Adrenal gland (tissue), 9 donors: ENCODE measurements at regions not wholly inside any gene's neighbourhood (a gene's known extent, or its start where the extent isn't known, plus 50 kb on each side); places are given as distances from the start of the nearest gene placed in this dataset.

Experiments used
- DNase-seq, 7 donors: peaks; one replicate each; pipeline ENCODE4 v3.0.0-alpha.2; 2019 to 2020
- H3K27ac ChIP-seq, 5 donors: fragments of 200-600 bp; sonication (generic) in 4 of 5; 1 replicate in 3 of 5; 2 replicates in 2 of 5; pipeline versions ENCODE4 v1.5.1 to v1.8.0; 2016 to 2020; ENCODE audit warnings: mild to moderate bottlenecking in 1 of 5
- H3K27me3 ChIP-seq: fragments of 200-600 bp; 2 replicates; pipeline ENCODE4 v1.8.0; 2021
- H3K36me3 ChIP-seq, 2 donors: fragments of 200-600 bp; replicated peaks in 1 of 2; 1 replicate in 1 of 2; 2 replicates in 1 of 2; pipeline versions ENCODE4 v1.5.1 to v1.8.0; 2018 to 2022
- H3K4me1 ChIP-seq, 2 donors: fragments of 200-600 bp; replicated peaks in 1 of 2; 1 replicate in 1 of 2; 2 replicates in 1 of 2; pipeline versions ENCODE4 v1.5.1 to v1.8.0; 2018 to 2021
- H3K4me3 ChIP-seq, 4 donors: fragments of 200-600 bp; sonication (generic) in 3 of 4; one replicate each; pipeline ENCODE4 v1.5.1; 2016 to 2018
- H3K9me3 ChIP-seq, 3 donors: fragments of 200-600 bp; sonication (generic) in 1 of 3; replicated peaks in 1 of 3; 1 replicate in 2 of 3; 2 replicates in 1 of 3; pipeline versions ENCODE4 v1.5.1 to v1.8.0; 2016 to 2021
- POLR2A ChIP-seq, 2 donors: fragments of 450-650 bp; IDR thresholded peaks; one replicate each; pipeline ENCODE4 v1.6.1; 2017; ENCODE audit warnings: antibody characterized with exemption in 2 of 2, mild to moderate bottlenecking in 2 of 2, moderate library complexity in 1 of 2
- WGBS, 4 donors: extraction: QIAGEN DNeasy Blood & Tissue Kit in 2 of 4; methylation state at CpG; one replicate each; pipeline versions ENCODE4 v1.1.5 to v1.1.7; 2013 to 2017; 5-methylcytosine and 5-hydroxymethylcytosine counted together
- intact Hi-C, 2 donors: fragments of 100-400 bp; cut with DNase I; formaldehyde crosslinking; loops; one replicate each; pipeline versions ENCODE4 v1.14.1 to v1.15.0; 2022 to 2023
- TF ChIP-seq, protein P1 (sequence below), 6 experiments: fragments of 450-650 bp in 4 of 6; fragments of 200-600 bp in 2 of 6; sonication (generic) in 1 of 6; IDR thresholded peaks; 1 replicate in 5 of 6; 2 replicates in 1 of 6; pipeline versions ENCODE4 v1.5.1 to v1.8.0; 2016 to 2021; ENCODE audit warnings: antibody characterized with exemption in 6 of 6, mild to moderate bottlenecking in 2 of 6, moderate library complexity in 1 of 6
- donor health status: healthy with polysubstance abuse.
- donor health status: Bipolar disorder and iron deficiency.
- donor health status: DM: yes; HTN: yes; CAD: no.
- donor health status: DM: no; HTN: no; CAD: no.
- donor health status: DM: no; HTN: no; CAD: no.

DNA sequence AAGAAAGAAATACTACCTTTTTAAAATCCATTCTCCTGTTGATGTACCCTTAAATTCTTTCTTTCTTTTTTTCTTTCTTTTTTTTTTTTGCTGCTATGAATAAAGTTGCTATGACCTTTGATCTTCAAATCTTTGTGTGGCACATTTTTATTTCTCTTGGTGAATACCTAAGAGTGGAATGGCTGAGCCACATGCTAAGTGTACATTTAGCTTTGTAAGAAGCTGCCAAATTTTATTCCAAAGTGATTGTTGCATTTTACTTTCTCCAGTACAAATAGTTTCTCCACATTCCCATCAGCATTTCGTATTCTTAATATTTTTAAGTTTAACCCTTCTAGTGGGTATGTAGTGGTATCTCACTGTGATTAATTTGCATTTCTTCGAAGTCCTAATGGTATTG, 88.8 kb upstream of the RAB27B start:
- Histone ChIP-seq H3K4me3 (no peak overlapping the region), H3K36me3 (no peaks in the 10 kb centered on the region), H3K4me1 (no peaks in the 10 kb centered on the region), H3K9me3 (no peaks in the 10 kb centered on the region), H3K27ac (no peak overlapping the region), H3K27me3 (no peaks in the 10 kb centered on the region)
- 61 to 73% (median 70%) methylated on average over 2 of the region's 2 CpGs for WGBS, 4 donors
- no peak for TF ChIP-seq POLR2A (IDR thresholded peaks at IDR 0.05)
- TF ChIP-seq, protein P1, sequence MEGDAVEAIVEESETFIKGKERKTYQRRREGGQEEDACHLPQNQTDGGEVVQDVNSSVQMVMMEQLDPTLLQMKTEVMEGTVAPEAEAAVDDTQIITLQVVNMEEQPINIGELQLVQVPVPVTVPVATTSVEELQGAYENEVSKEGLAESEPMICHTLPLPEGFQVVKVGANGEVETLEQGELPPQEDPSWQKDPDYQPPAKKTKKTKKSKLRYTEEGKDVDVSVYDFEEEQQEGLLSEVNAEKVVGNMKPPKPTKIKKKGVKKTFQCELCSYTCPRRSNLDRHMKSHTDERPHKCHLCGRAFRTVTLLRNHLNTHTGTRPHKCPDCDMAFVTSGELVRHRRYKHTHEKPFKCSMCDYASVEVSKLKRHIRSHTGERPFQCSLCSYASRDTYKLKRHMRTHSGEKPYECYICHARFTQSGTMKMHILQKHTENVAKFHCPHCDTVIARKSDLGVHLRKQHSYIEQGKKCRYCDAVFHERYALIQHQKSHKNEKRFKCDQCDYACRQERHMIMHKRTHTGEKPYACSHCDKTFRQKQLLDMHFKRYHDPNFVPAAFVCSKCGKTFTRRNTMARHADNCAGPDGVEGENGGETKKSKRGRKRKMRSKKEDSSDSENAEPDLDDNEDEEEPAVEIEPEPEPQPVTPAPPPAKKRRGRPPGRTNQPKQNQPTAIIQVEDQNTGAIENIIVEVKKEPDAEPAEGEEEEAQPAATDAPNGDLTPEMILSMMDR (IDR thresholded peaks at IDR 0.05): no peak
- intact Hi-C loops: no loop called here
- DNase-seq: no peak

DNA sequence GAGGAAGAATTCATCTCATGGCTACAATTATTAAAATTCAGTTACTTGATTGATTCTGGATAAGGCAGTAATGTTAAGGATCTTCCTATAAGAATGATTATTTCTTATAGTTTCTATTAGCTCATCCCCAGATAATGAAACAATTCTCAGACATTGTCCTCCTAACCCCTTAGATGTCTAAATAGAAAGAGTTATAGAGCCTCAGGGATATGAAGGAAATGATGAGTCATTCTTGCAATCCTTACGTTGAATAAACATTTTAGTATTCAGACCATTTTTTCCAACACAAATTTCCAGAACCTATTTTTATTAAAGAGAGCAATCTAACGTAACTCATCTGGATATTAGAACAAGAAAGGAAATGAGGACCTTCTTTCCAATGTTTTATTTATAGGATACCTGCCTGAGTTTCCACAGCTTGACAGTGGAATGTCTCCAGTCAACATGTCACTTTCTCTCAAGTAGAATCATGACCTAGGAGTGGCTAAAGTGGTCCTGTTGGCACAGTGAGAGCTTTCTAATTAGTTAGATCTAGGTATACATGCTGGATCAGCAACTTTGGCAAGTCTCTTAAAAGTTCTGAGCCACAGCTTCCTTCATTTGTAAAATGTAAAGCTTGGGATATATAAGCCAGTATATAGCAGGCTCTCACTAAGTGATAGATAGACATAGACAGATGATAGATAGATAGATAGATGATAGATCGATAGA, 88.0 kb upstream of the RAB27B start:
- Histone ChIP-seq H3K36me3 (no peaks in the 10 kb centered on the region), H3K4me1 (no peaks in the 10 kb centered on the region), H3K27ac (no peak overlapping the region), H3K4me3 (no peak overlapping the region), H3K9me3 (no peaks in the 10 kb centered on the region), H3K27me3 (no peaks in the 10 kb centered on the region)
- TF ChIP-seq, protein P1 (IDR thresholded peaks at IDR 0.05): no peak
- TF ChIP-seq POLR2A (IDR thresholded peaks at IDR 0.05): no peak
- DNase-seq: no peak
- 56 to 66% (median 62%) methylated on average over 3 of the region's 3 CpGs for WGBS, 4 donors
- intact Hi-C loops: no loop called here

DNA sequence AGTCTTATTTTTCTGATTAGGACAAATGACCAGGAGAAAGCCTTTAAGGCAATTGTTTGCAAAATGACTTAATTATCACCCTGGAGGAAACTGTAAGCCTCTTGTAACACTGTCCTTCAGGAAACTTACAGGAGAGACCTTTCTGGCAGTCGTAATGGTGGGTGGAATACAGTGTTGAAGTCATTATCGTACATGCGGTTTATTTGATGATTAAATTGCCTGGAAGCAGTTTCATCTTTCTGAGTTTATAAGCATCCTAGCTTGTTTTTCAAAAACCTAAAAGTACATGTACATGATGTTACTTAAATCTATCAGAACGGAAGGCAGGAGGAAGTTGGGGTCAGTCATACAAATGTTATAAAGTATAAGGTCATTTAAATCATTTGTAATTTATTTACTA, 86.2 kb upstream of the RAB27B start:
- no peak for DNase-seq
- intact Hi-C loops: no loop called here
- Histone ChIP-seq H3K27ac (no peak overlapping the region), H3K4me3 (no peak overlapping the region), H3K4me1 (no peaks in the 10 kb centered on the region), H3K27me3 (no peaks in the 10 kb centered on the region), H3K36me3 (no peaks in the 10 kb centered on the region), H3K9me3 (no peaks in the 10 kb centered on the region)
- no peak for TF ChIP-seq POLR2A (IDR thresholded peaks at IDR 0.05)
- TF ChIP-seq, protein P1 (IDR thresholded peaks at IDR 0.05): no peak
- 53 to 72% (median 61%) methylated on average over 4 of the region's 4 CpGs for WGBS, 4 donors

DNA sequence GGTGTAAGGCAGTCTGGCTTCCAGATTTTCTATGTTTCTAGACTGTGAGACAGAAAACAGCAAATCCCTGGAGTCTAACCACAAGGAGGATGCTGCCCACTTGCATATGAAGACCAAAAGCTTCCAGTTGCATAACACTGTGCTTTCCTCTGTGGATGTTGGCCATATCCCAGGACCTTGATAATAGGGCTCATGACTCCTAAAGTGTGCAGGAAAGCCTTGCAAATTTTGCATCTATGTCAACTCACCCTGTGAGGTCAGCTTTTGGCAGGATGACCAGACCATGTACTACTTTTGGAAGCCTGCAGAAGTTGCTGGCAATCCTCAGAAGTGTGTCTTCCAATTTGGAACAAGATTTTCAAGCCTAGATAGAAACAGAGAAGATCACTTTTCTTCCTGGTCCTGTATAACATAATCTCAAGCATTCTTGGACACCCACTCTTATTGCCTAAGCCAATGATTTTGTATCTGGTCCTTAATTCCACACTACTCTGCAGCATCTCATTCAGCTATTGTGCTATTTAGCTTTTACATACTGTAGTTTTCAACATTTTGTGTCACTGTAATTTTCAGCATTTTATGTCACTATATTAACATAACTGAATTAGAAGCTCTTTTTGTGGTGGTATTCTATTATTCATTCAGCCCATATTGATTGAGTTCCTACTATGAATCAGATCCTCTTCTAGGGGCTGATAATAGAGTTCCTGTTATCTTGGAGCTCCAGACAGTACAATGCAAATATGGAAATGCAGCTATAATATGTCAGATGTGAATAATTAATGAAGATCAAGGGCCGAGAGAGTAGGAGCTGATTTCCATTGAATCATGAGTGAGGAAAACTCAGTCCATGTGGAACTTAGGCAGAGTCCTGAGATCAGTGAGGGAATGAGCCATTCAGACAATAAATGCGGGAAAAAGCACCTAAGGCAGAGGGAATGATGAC, 85.3 kb upstream of the RAB27B start:
- Histone ChIP-seq H3K4me3 (no peak overlapping the region), H3K9me3 (no peaks in the 10 kb centered on the region), H3K27me3 (no peaks in the 10 kb centered on the region), H3K27ac (no peak overlapping the region), H3K36me3 (no peaks in the 10 kb centered on the region), H3K4me1 (no peaks in the 10 kb centered on the region)
- intact Hi-C loops: no loop called here
- TF ChIP-seq, protein P1 (IDR thresholded peaks at IDR 0.05): no peak
- TF ChIP-seq POLR2A (IDR thresholded peaks at IDR 0.05): no peak
- 49 to 80% (median 63%) methylated on average over 2 of the region's 2 CpGs for WGBS, 4 donors
- DNase-seq: peak in 6 of 7 donors; percentile 36 to 73 (median 52)
